Kidney capillary endothelial cell (primary cell): ENCODE measurements at regions not wholly inside any gene's neighbourhood (a gene's known extent, or its start where the extent isn't known, plus 50 kb on each side); places are given as distances from the start of the nearest gene placed in this dataset.
"Not testable (repeated sequence)": the region's sequence is repeated elsewhere in the genome, so short reads cannot be mapped to it uniquely, and the experiment has no call there.

ENCODE experiments used
- DNase-seq: peaks from one replicate; pipeline ENCODE4 v3.0.0-alpha.2; 2018; ENCODE audit warnings: low spot score

GRCh38 chr6:91911945-91912344 lies 1325.1 kb upstream of the MAP3K7 start:
- no peak for DNase-seq

GRCh38 chr6:91904586-91905164 lies 1317.8 kb upstream of the MAP3K7 start:
- DNase-seq, result no peak

GRCh38 chr6:91895599-91896285 lies 1308.9 kb upstream of the MAP3K7 start:
- no peak for DNase-seq

GRCh38 chr6:91886183-91886795 lies 1299.4 kb upstream of the MAP3K7 start:
- DNase-seq, result no peak

- DNase-seq, result not testable (repeated sequence)
These were observed 1294.9 kb upstream of the MAP3K7 start for GRCh38 chr6:91881791-91882190.

GRCh38 chr6:91879386-91879995 lies 1292.6 kb upstream of the MAP3K7 start:
- DNase-seq, result no peak

GRCh38 chr6:91877994-91878393 lies 1291.1 kb upstream of the MAP3K7 start:
- DNase-seq, result no peak

- DNase-seq, result no peak
These were observed 1288.1 kb upstream of the MAP3K7 start for GRCh38 chr6:91874971-91875370.

GRCh38 chr6:91868539-91869202 lies 1281.8 kb upstream of the MAP3K7 start:
- DNase-seq, result no peak

- peak; percentile 7 for DNase-seq
These were observed 1279.0 kb upstream of the MAP3K7 start for GRCh38 chr6:91865889-91866288.

GRCh38 chr6:91864911-91865310 lies 1278.0 kb upstream of the MAP3K7 start:
- DNase-seq, result no peak

GRCh38 chr6:91860541-91861335 lies 1273.9 kb upstream of the MAP3K7 start:
- peak; percentile 46 for DNase-seq

- DNase-seq, result no peak
These were observed 1265.4 kb upstream of the MAP3K7 start for GRCh38 chr6:91852252-91852651.

GRCh38 chr6:91834813-91835212 lies 1247.9 kb upstream of the MAP3K7 start:
- no peak for DNase-seq

- no peak for DNase-seq
These were observed 1240.3 kb upstream of the MAP3K7 start for GRCh38 chr6:91827151-91827550.

GRCh38 chr6:91826128-91826527 lies 1239.3 kb upstream of the MAP3K7 start:
- no peak for DNase-seq

GRCh38 chr6:91824331-91824730 lies 1237.5 kb upstream of the MAP3K7 start:
- no peak for DNase-seq

- no peak for DNase-seq
These were observed 1235.7 kb upstream of the MAP3K7 start for GRCh38 chr6:91822581-91822980.

- no peak for DNase-seq
These were observed 1229.5 kb upstream of the MAP3K7 start for GRCh38 chr6:91816335-91816734.

- DNase-seq, result no peak
These were observed 1226.8 kb upstream of the MAP3K7 start for GRCh38 chr6:91813641-91814040.

GRCh38 chr6:91812596-91813274 lies 1225.9 kb upstream of the MAP3K7 start:
- DNase-seq, result no peak
